ENCODE measurements at regions not wholly inside any gene's neighbourhood (a gene's known extent, or its start where the extent isn't known, plus 50 kb on each side); places are given as distances from the start of the nearest gene placed in this dataset.

GRCh38 chr10:65323802-65324201 lies 1602.0 kb upstream of the LRRTM3 start:
- H3K9ac ChIP-seq (ENCODE audit: low read length) = no peak overlapping the region
- no peak overlapping the region for H3K4me2 ChIP-seq (ENCODE audit: low read length)
- no peaks in the 10 kb centered on the region for H3K36me3 ChIP-seq (replicated peaks; ENCODE audit: low read depth, low read length)
- H3K4me3 ChIP-seq (ENCODE audit: low read length) = no peak overlapping the region
- H3K27ac ChIP-seq (ENCODE audit: low read length) = no peak overlapping the region
- no peak overlapping the region for H2AFZ ChIP-seq (ENCODE audit: low read depth, low read length)
- H3K79me2 ChIP-seq (ENCODE audit: low read length) = no peaks in the 10 kb centered on the region
- H4K20me1 ChIP-seq (ENCODE audit: insufficient read depth, low read length) = no peaks in the 10 kb centered on the region
- H3K9me3 ChIP-seq (ENCODE audit: insufficient read depth, low read length) = no peaks in the 10 kb centered on the region
- H3K27me3 ChIP-seq (ENCODE audit: low read depth, low read length) = no peaks in the 10 kb centered on the region
- no peak for TF ChIP-seq CTCF (IDR thresholded peaks at IDR 0.05; ENCODE audit: low read depth, low read length)
- no peak for TF ChIP-seq EZH2phosphoT487 (IDR thresholded peaks at IDR 0.05; ENCODE audit: low read depth)
- H3K4me1 ChIP-seq (ENCODE audit: low read length) = no peaks in the 10 kb centered on the region

GRCh38 chr10:65325913-65326312 lies 1599.9 kb upstream of the LRRTM3 start:
- H3K4me1 ChIP-seq (ENCODE audit: low read length) = no peaks in the 10 kb centered on the region
- no peaks in the 10 kb centered on the region for H3K79me2 ChIP-seq (ENCODE audit: low read length)
- no peaks in the 10 kb centered on the region for H3K36me3 ChIP-seq (replicated peaks; ENCODE audit: low read depth, low read length)
- H3K27ac ChIP-seq (ENCODE audit: low read length) = no peak overlapping the region
- no peak overlapping the region for H3K4me3 ChIP-seq (ENCODE audit: low read length)
- no peak overlapping the region for H3K4me2 ChIP-seq (ENCODE audit: low read length)
- H3K27me3 ChIP-seq (ENCODE audit: low read depth, low read length) = no peaks in the 10 kb centered on the region
- no peaks in the 10 kb centered on the region for H4K20me1 ChIP-seq (ENCODE audit: insufficient read depth, low read length)
- H3K9me3 ChIP-seq (ENCODE audit: insufficient read depth, low read length) = no peaks in the 10 kb centered on the region
- TF ChIP-seq EZH2phosphoT487 (IDR thresholded peaks at IDR 0.05; ENCODE audit: low read depth) = no peak
- TF ChIP-seq CTCF (IDR thresholded peaks at IDR 0.05; ENCODE audit: low read depth, low read length) = no peak
- H2AFZ ChIP-seq (ENCODE audit: low read depth, low read length) = no peak overlapping the region
- no peak overlapping the region for H3K9ac ChIP-seq (ENCODE audit: low read length)

- no peak for TF ChIP-seq EZH2phosphoT487 (IDR thresholded peaks at IDR 0.05; ENCODE audit: low read depth)
- H3K36me3 ChIP-seq (replicated peaks; ENCODE audit: low read depth, low read length) = no peaks in the 10 kb centered on the region
- no peaks in the 10 kb centered on the region for H4K20me1 ChIP-seq (ENCODE audit: insufficient read depth, low read length)
- H3K27me3 ChIP-seq (ENCODE audit: low read depth, low read length) = no peaks in the 10 kb centered on the region
- H3K79me2 ChIP-seq (ENCODE audit: low read length) = no peaks in the 10 kb centered on the region
- no peak overlapping the region for H3K4me3 ChIP-seq (ENCODE audit: low read length)
- H3K4me2 ChIP-seq (ENCODE audit: low read length) = no peak overlapping the region
- H3K4me1 ChIP-seq (ENCODE audit: low read length) = peaks cover 7% of the 10 kb centered on the region
- no peak overlapping the region for H2AFZ ChIP-seq (ENCODE audit: low read depth, low read length)
- H3K9me3 ChIP-seq (ENCODE audit: insufficient read depth, low read length) = no peaks in the 10 kb centered on the region
- H3K27ac ChIP-seq (ENCODE audit: low read length) = no peak overlapping the region
- no peak overlapping the region for H3K9ac ChIP-seq (ENCODE audit: low read length)
These were observed 1597.3 kb upstream of the LRRTM3 start for GRCh38 chr10:65328486-65328885.

GRCh38 chr10:65335311-65335710 lies 1590.5 kb upstream of the LRRTM3 start:
- Histone ChIP-seq H3K27me3 (ENCODE audit: low read depth, low read length) (no peaks in the 10 kb centered on the region), H3K9me3 (ENCODE audit: insufficient read depth, low read length) (no peaks in the 10 kb centered on the region), H3K4me3 (ENCODE audit: low read length) (no peak overlapping the region), H4K20me1 (ENCODE audit: insufficient read depth, low read length) (no peaks in the 10 kb centered on the region), H3K36me3 (replicated peaks; ENCODE audit: low read depth, low read length) (no peaks in the 10 kb centered on the region), H3K4me2 (ENCODE audit: low read length) (no peak overlapping the region), H3K79me2 (ENCODE audit: low read length) (no peaks in the 10 kb centered on the region), H2AFZ (ENCODE audit: low read depth, low read length) (no peak overlapping the region), H3K4me1 (ENCODE audit: low read length) (peaks cover 7% of the 10 kb centered on the region), H3K9ac (ENCODE audit: low read length) (no peak overlapping the region), H3K27ac (ENCODE audit: low read length) (no peak overlapping the region)
- TF ChIP-seq CTCF (IDR thresholded peaks at IDR 0.05; ENCODE audit: low read depth, low read length) = no peak
- TF ChIP-seq EZH2phosphoT487 (IDR thresholded peaks at IDR 0.05; ENCODE audit: low read depth) = no peak

GRCh38 chr10:65340340-65340739 lies 1585.5 kb upstream of the LRRTM3 start:
- Histone ChIP-seq H3K79me2 (ENCODE audit: low read length) (no peaks in the 10 kb centered on the region), H3K9me3 (ENCODE audit: insufficient read depth, low read length) (no peaks in the 10 kb centered on the region), H3K4me2 (ENCODE audit: low read length) (no peak overlapping the region; the same call in 1 of the 2 replicates), H4K20me1 (ENCODE audit: insufficient read depth, low read length) (no peaks in the 10 kb centered on the region), H2AFZ (ENCODE audit: low read depth, low read length) (no peak overlapping the region), H3K4me3 (ENCODE audit: low read length) (no peak overlapping the region), H3K9ac (ENCODE audit: low read length) (no peak overlapping the region), H3K36me3 (replicated peaks; ENCODE audit: low read depth, low read length) (no peaks in the 10 kb centered on the region), H3K4me1 (ENCODE audit: low read length) (peaks cover 21% of the 10 kb centered on the region), H3K27ac (ENCODE audit: low read length) (no peak overlapping the region), H3K27me3 (ENCODE audit: low read depth, low read length) (no peaks in the 10 kb centered on the region)
- TF ChIP-seq CTCF (IDR thresholded peaks at IDR 0.05; ENCODE audit: low read depth, low read length) (no peak), EZH2phosphoT487 (IDR thresholded peaks at IDR 0.05; ENCODE audit: low read depth) (no peak)
